ENCODE measurements at regions not wholly inside any gene's neighbourhood (a gene's known extent, or its start where the extent isn't known, plus 50 kb on each side); places are given as distances from the start of the nearest gene placed in this dataset.
"Not testable (repeated sequence)": the region's sequence is repeated elsewhere in the genome, so short reads cannot be mapped to it uniquely, and the experiment has no call there.

- DNase-seq (ENCODE audit: low spot score); H3K4me1 Mint-ChIP-seq (ENCODE audit: low read depth); H3K4me3 Mint-ChIP-seq; H3K36me3 Mint-ChIP-seq (ENCODE audit: low read depth); H3K9me3 Mint-ChIP-seq; H3K27ac Mint-ChIP-seq; H3K27me3 Mint-ChIP-seq (ENCODE audit: low read depth): not testable (repeated sequence)
Measured at GRCh38 chr1:120465900-120466299, 51.1 kb downstream of the NBPF8 start.

- H3K4me3 Mint-ChIP-seq; H3K9me3 Mint-ChIP-seq; H3K4me1 Mint-ChIP-seq (ENCODE audit: low read depth); H3K27me3 Mint-ChIP-seq (ENCODE audit: low read depth); DNase-seq (ENCODE audit: low spot score); H3K27ac Mint-ChIP-seq: not testable (repeated sequence)
- peaks cover 23% of the 10 kb centered on the region for H3K36me3 Mint-ChIP-seq (ENCODE audit: low read depth)
Measured at GRCh38 chr1:120477663-120478062, 62.8 kb downstream of the NBPF8 start.

GRCh38 chr1:120478400-120478799 lies 63.6 kb downstream of the NBPF8 start:
- not testable (repeated sequence) for H3K4me1 Mint-ChIP-seq (ENCODE audit: low read depth)

GRCh38 chr1:120487542-120487941 lies 72.7 kb downstream of the NBPF8 start:
- not testable (repeated sequence) for H3K9me3 Mint-ChIP-seq; H3K4me3 Mint-ChIP-seq; H3K27ac Mint-ChIP-seq; DNase-seq (ENCODE audit: low spot score); H3K27me3 Mint-ChIP-seq (ENCODE audit: low read depth); H3K4me1 Mint-ChIP-seq (ENCODE audit: low read depth)
- peaks cover 25% of the 10 kb centered on the region for H3K36me3 Mint-ChIP-seq (ENCODE audit: low read depth)

More at GRCh38 chr1:120478400-120478799, 63.6 kb downstream of the NBPF8 start:
- not testable (repeated sequence) for H3K27me3 Mint-ChIP-seq (ENCODE audit: low read depth); H3K4me3 Mint-ChIP-seq; H3K27ac Mint-ChIP-seq; DNase-seq (ENCODE audit: low spot score); H3K9me3 Mint-ChIP-seq
- H3K36me3 Mint-ChIP-seq (ENCODE audit: low read depth), result peaks cover 26% of the 10 kb centered on the region

DNA sequence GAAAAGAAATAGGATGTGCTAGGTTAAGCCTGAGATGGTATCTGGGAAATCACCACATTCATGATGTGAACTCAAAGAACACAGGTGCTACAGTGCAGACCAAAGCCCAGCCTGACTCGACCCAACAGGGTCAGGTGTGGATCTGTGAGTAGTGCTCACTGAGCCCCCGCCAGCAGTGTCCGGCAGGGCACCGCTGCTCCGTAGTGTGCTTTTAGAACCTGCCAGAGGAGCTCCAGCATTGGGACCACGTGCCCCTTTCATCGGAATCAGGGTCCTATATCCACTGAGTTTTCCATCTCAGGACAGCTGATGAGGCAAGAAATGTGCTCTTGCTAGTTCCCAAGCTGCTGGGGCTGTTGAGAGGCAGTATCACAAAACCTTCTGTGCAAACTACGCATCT lies 74.4 kb downstream of the NBPF8 start:
- H3K36me3 Mint-ChIP-seq (ENCODE audit: low read depth), result peaks cover 20% of the 10 kb centered on the region
- H3K27ac Mint-ChIP-seq; H3K4me3 Mint-ChIP-seq; DNase-seq (ENCODE audit: low spot score); H3K4me1 Mint-ChIP-seq (ENCODE audit: low read depth); H3K27me3 Mint-ChIP-seq (ENCODE audit: low read depth); H3K9me3 Mint-ChIP-seq: not testable (repeated sequence)

DNA sequence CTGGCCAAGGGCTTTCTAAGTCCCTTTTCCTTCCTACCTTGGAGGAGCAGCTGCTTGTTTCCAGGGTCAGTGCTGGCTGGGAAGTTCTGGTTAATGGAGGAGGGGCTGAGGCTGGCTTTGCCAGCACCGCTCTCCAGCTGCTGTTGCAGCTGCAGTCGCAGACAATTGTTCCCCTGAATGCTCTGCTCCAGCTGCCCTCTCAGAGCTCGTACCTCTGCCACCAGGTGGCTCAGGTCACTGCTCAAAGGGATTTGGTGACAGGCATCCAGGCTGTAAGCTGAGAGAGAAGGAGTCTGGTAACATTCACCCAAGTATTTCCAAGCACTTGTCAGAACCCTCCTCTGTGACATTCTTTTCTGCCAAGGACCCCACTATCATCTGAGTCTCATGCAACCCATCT lies 82.3 kb downstream of the NBPF8 start:
- H3K27me3 Mint-ChIP-seq (ENCODE audit: low read depth); DNase-seq (ENCODE audit: low spot score); H3K36me3 Mint-ChIP-seq (ENCODE audit: low read depth); H3K9me3 Mint-ChIP-seq; H3K4me3 Mint-ChIP-seq; H3K4me1 Mint-ChIP-seq (ENCODE audit: low read depth); H3K27ac Mint-ChIP-seq: not testable (repeated sequence)

GRCh38 chr1:120503284-120503683 lies 88.4 kb downstream of the NBPF8 start:
- H3K27ac Mint-ChIP-seq; DNase-seq (ENCODE audit: low spot score); H3K4me3 Mint-ChIP-seq; H3K27me3 Mint-ChIP-seq (ENCODE audit: low read depth); H3K9me3 Mint-ChIP-seq; H3K4me1 Mint-ChIP-seq (ENCODE audit: low read depth); H3K36me3 Mint-ChIP-seq (ENCODE audit: low read depth): not testable (repeated sequence)

DNA sequence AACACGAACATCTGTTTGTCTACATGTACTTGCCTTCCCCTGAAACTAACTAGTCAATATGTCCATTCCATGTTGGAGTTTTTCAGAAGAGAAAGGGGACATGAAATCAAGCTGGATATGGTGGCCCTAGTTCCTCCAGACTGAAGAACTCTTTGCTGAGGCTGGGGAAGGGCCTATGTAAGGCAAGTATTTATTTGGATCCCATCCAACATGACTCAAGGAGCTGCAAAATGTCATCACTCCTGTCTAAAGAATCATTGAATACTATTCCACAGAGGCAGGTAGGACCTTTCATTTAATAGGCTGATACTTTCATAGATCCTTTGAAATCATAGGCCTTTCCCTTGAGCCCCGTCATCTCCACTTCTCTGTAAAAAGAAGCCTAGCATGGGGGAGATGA lies 91.5 kb downstream of the NBPF8 start:
- H3K36me3 Mint-ChIP-seq (ENCODE audit: low read depth); DNase-seq (ENCODE audit: low spot score): not testable (repeated sequence)

DNA sequence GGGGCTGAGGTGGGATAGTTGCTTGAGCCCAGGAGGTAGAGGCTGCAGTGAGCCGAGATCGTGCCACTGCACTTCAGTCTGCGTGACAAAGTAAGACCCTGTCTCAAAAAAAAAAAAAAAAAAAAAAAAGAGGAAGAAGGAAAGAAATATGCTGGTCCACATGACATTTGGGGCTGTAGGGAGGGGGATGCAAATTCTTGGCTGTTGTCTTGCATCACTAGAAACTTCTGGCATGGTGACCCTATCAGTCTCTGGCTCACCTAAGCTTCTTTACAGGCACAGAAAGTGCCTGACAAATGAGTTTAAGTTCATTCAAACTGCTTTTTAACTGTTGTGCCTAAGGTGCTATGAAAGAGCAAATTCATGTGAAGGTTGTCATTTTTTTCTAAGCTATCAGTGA lies 93.5 kb downstream of the NBPF8 start:
- H3K27me3 Mint-ChIP-seq (ENCODE audit: low read depth); H3K27ac Mint-ChIP-seq; H3K4me1 Mint-ChIP-seq (ENCODE audit: low read depth); H3K4me3 Mint-ChIP-seq; DNase-seq (ENCODE audit: low spot score); H3K9me3 Mint-ChIP-seq: not testable (repeated sequence)
- H3K36me3 Mint-ChIP-seq (ENCODE audit: low read depth), result peaks cover 20% of the 10 kb centered on the region

More for the DNA sequence above, 91.5 kb downstream of the NBPF8 start:
- H3K4me1 Mint-ChIP-seq (ENCODE audit: low read depth); H3K27me3 Mint-ChIP-seq (ENCODE audit: low read depth); H3K27ac Mint-ChIP-seq; H3K9me3 Mint-ChIP-seq; H3K4me3 Mint-ChIP-seq: not testable (repeated sequence)

- H3K27me3 Mint-ChIP-seq (ENCODE audit: low read depth); H3K4me3 Mint-ChIP-seq; DNase-seq (ENCODE audit: low spot score); H3K27ac Mint-ChIP-seq; H3K9me3 Mint-ChIP-seq; H3K4me1 Mint-ChIP-seq (ENCODE audit: low read depth): not testable (repeated sequence)
- peaks cover 20% of the 10 kb centered on the region for H3K36me3 Mint-ChIP-seq (ENCODE audit: low read depth)
Measured at GRCh38 chr1:120509258-120509657, 94.4 kb downstream of the NBPF8 start.

GRCh38 chr1:120513099-120513498 lies 98.3 kb downstream of the NBPF8 start:
- H3K4me1 Mint-ChIP-seq (ENCODE audit: low read depth), result not testable (repeated sequence)
- H3K36me3 Mint-ChIP-seq (ENCODE audit: low read depth), result peaks cover 22% of the 10 kb centered on the region

GRCh38 chr1:120513531-120513930 lies 98.7 kb downstream of the NBPF8 start:
- not testable (repeated sequence) for DNase-seq (ENCODE audit: low spot score); H3K4me1 Mint-ChIP-seq (ENCODE audit: low read depth); H3K27ac Mint-ChIP-seq; H3K4me3 Mint-ChIP-seq; H3K27me3 Mint-ChIP-seq (ENCODE audit: low read depth); H3K9me3 Mint-ChIP-seq
- H3K36me3 Mint-ChIP-seq (ENCODE audit: low read depth), result peaks cover 22% of the 10 kb centered on the region

More at GRCh38 chr1:120513099-120513498, 98.3 kb downstream of the NBPF8 start:
- not testable (repeated sequence) for H3K27ac Mint-ChIP-seq; H3K4me3 Mint-ChIP-seq; H3K9me3 Mint-ChIP-seq; DNase-seq (ENCODE audit: low spot score); H3K27me3 Mint-ChIP-seq (ENCODE audit: low read depth)

DNA sequence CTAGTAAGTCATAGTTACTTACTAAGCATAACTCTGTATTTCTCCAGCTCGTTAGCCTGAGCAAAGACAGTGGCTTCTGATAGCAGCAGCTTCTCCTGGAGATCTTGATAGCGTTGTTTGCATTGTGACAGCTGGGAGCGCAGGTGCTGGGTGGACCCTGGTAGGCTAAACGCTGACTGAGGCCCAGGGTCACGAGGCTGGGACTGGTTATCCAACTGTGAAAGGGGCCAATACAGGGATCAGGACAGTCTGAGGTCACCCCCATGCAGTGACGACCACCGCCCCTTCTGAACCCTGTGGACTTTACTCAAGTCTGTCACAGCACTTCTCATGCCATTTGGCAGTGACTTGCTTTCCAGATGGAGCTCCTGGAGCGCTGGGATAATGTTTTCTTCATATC lies 104.4 kb downstream of the NBPF8 start:
- not testable (repeated sequence) for H3K27ac Mint-ChIP-seq; H3K27me3 Mint-ChIP-seq (ENCODE audit: low read depth); DNase-seq (ENCODE audit: low spot score); H3K4me1 Mint-ChIP-seq (ENCODE audit: low read depth); H3K9me3 Mint-ChIP-seq; H3K4me3 Mint-ChIP-seq
- peaks cover 12% of the 10 kb centered on the region for H3K36me3 Mint-ChIP-seq (ENCODE audit: low read depth)

DNA sequence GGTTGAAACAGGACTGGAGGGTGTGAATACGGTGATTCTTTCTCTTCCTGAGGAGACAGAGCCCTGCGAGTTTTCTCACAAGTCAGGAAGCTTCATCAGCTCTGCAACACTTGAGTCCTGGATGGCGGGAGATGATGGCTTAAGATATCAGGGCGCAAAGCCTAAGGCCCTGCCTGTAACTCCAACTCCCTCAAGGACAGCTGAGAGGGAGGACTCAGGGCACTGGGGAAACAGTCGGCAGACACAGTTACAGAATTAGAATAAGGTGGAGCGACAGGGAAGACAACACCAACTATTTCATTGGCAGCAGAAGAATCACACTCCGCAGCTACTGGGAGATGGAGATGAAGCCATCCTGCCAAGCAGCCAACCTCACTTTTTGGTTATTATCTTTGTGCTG lies 109.6 kb downstream of the NBPF8 start:
- not testable (repeated sequence) for H3K27me3 Mint-ChIP-seq (ENCODE audit: low read depth); DNase-seq (ENCODE audit: low spot score); H3K4me1 Mint-ChIP-seq (ENCODE audit: low read depth); H3K4me3 Mint-ChIP-seq; H3K27ac Mint-ChIP-seq; H3K36me3 Mint-ChIP-seq (ENCODE audit: low read depth); H3K9me3 Mint-ChIP-seq

GRCh38 chr1:120525386-120525785 lies 110.6 kb downstream of the NBPF8 start:
- not testable (repeated sequence) for H3K4me1 Mint-ChIP-seq (ENCODE audit: low read depth); H3K27me3 Mint-ChIP-seq (ENCODE audit: low read depth); H3K4me3 Mint-ChIP-seq; H3K36me3 Mint-ChIP-seq (ENCODE audit: low read depth); DNase-seq (ENCODE audit: low spot score); H3K27ac Mint-ChIP-seq; H3K9me3 Mint-ChIP-seq

Data from T-helper 2 cell treated with Interferon-gamma antibody and Interleukin-4, amounts not matched to agents 5 μg/mL and 100 μg/mL, for 36 hours (primary cell).